ENCODE measurements at regions not wholly inside any gene's neighbourhood (a gene's known extent, or its start where the extent isn't known, plus 50 kb on each side); places are given as distances from the start of the nearest gene placed in this dataset.

GRCh38 chr12:90621927-90622326 is 333.0 kb downstream of the CCER1 start:
- ChIA-PET POLR2A (interaction anchor here (0.6 kb wide), 1 partner anchor 28 kb away, joined by 3 read pairs; no protein-coding TSS in a partner anchor), CTCF (no interaction called here)
- H3K36me3 Mint-ChIP-seq (ENCODE audit: low read depth) = no peaks in the 10 kb centered on the region
- no peak overlapping the region for H3K4me3 Mint-ChIP-seq
- ATAC-seq (no peak), DNase-seq (no peak)
- no peaks in the 10 kb centered on the region for H3K27me3 Mint-ChIP-seq (ENCODE audit: low read depth)
- H3K27ac Mint-ChIP-seq = no peak overlapping the region
- H3K9me3 Mint-ChIP-seq (ENCODE audit: insufficient read depth) = no peaks in the 10 kb centered on the region
- H3K4me1 Mint-ChIP-seq (ENCODE audit: low read depth) = no peaks in the 10 kb centered on the region

GRCh38 chr12:90619943-90620342 is 335.0 kb downstream of the CCER1 start:
- H3K27me3 Mint-ChIP-seq (ENCODE audit: low read depth) = no peaks in the 10 kb centered on the region
- POLR2A ChIA-PET = no interaction called here
- no peak overlapping the region for H3K27ac Mint-ChIP-seq
- DNase-seq (no peak), ATAC-seq (no peak)
- no peaks in the 10 kb centered on the region for H3K4me1 Mint-ChIP-seq (ENCODE audit: low read depth)
- no peaks in the 10 kb centered on the region for H3K36me3 Mint-ChIP-seq (ENCODE audit: low read depth)
- H3K9me3 Mint-ChIP-seq (ENCODE audit: insufficient read depth) = no peaks in the 10 kb centered on the region
- CTCF ChIA-PET = no interaction called here
- H3K4me3 Mint-ChIP-seq = no peak overlapping the region

DNA sequence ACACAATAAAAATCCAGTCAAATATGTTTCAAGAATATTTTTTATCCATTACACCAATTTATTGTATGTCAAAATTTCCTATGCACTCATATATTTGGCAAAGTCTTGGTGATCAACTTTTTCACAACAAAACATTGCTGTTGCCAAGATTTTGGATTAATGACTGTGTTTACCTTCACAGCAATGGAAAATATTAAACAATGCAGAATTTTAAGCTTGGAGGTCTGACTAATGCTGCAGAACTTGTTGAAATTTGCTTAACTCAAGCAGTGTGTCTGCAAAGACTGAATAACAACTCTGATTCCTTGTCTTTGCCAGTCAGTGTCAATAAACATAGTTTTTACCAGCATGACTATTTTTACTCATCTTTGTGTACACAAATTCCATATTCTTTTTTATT is 336.4 kb downstream of the CCER1 start:
- CTCF ChIA-PET = no interaction called here
- ATAC-seq = no peak

DNA sequence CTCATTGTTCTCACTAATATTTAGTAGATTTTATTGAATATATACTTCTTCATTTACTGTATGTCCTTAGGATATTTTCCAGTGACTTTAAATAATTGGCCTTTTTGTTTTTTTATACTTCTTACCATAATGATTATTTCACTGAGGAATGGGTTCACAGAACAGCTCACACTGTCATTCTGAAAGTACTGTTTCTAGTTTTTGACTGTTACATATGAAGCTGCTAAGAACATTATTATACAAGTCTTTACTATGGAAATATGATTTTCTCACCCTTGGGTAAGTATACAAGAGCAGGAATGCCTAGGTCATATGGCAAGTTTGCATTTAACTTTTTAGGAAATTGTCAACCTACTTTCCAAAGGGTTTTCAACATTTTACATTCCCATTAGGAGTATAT is 343.1 kb downstream of the CCER1 start:
- DNase-seq (no peak), ATAC-seq (no peak)
- Mint-ChIP-seq H3K9me3 (ENCODE audit: insufficient read depth) (no peaks in the 10 kb centered on the region), H3K27ac (no peak overlapping the region), H3K36me3 (ENCODE audit: low read depth) (no peaks in the 10 kb centered on the region), H3K4me3 (no peak overlapping the region), H3K4me1 (ENCODE audit: low read depth) (no peaks in the 10 kb centered on the region), H3K27me3 (ENCODE audit: low read depth) (no peaks in the 10 kb centered on the region)
- ChIA-PET CTCF (no interaction called here), POLR2A (no interaction called here)

More for the DNA sequence above, 336.4 kb downstream of the CCER1 start:
- Mint-ChIP-seq H3K4me1 (ENCODE audit: low read depth) (no peaks in the 10 kb centered on the region), H3K9me3 (ENCODE audit: insufficient read depth) (no peaks in the 10 kb centered on the region), H3K4me3 (no peak overlapping the region), H3K27me3 (ENCODE audit: low read depth) (no peaks in the 10 kb centered on the region), H3K36me3 (ENCODE audit: low read depth) (no peaks in the 10 kb centered on the region), H3K27ac (no peak overlapping the region)
- DNase-seq = no peak
- POLR2A ChIA-PET = no interaction called here

DNA sequence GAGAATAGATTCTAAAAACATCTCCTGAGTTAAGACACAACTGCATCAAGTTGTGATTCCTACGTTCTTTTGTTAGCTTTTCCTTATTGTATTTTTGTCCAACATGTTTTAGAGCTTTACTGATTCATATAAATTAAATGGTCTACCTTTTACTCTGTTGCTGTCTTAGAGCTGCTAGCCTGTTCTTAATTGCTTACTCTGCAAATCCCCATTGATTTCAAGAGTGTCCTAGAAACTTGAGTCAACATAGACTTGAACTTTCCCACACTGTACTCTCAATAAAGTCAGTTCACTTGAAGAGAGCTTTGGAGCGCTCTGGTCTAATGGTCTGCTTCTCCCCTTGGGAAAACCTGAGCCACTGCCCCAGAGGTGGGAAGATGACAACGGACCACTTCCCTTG is 343.9 kb downstream of the CCER1 start:
- no peaks in the 10 kb centered on the region for H3K9me3 Mint-ChIP-seq (ENCODE audit: insufficient read depth)
- H3K36me3 Mint-ChIP-seq (ENCODE audit: low read depth) = no peaks in the 10 kb centered on the region
- ChIA-PET CTCF (no interaction called here), POLR2A (no interaction called here)
- H3K4me3 Mint-ChIP-seq = no peak overlapping the region
- ATAC-seq (no peak), DNase-seq (no peak)
- H3K27ac Mint-ChIP-seq = no peak overlapping the region
- H3K4me1 Mint-ChIP-seq (ENCODE audit: low read depth) = no peaks in the 10 kb centered on the region
- no peaks in the 10 kb centered on the region for H3K27me3 Mint-ChIP-seq (ENCODE audit: low read depth)

DNA sequence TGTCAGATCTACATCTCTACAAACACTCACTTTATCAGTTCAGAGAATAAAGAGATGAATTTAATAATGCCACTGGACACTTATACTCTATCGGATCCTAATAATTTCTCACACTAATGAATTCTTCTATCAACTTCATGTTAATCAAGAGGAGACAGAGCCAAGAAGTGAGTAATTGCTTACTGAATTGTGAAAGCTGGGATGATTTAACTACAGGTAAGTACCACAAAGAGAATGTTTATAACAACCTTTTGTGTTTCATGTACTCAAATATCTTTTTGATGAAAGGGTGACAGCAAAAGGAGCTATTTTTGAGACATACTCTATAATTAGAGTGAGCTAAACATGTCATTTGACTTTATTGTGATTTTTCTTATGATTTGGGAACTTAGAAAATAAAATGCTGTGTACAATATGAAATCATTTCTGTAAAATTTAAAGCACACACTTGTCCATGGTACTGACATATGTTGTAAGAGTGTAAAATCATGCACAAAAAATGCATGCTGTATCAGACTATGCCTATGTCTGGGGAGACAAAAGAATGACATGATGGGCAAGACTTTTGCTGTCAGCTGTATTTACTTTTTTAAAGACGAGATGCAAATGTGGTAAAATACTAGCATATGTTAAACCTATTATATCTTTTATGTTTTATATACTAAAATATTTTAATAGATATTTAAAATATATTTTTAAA is 361.2 kb downstream of the CCER1 start:
- no peaks in the 10 kb centered on the region for H3K9me3 Mint-ChIP-seq (ENCODE audit: insufficient read depth)
- H3K4me3 Mint-ChIP-seq = no peak overlapping the region
- no peak for DNase-seq
- CTCF ChIA-PET = no interaction called here
- no peak overlapping the region for H3K27ac Mint-ChIP-seq
- POLR2A ChIA-PET = interaction anchor here (0.6 kb wide), 1 partner anchor 28 kb away, joined by 3 read pairs; no protein-coding TSS in a partner anchor
- H3K4me1 Mint-ChIP-seq (ENCODE audit: low read depth) = no peaks in the 10 kb centered on the region
- no peak for ATAC-seq
- H3K27me3 Mint-ChIP-seq (ENCODE audit: low read depth) = no peaks in the 10 kb centered on the region
- H3K36me3 Mint-ChIP-seq (ENCODE audit: low read depth) = no peaks in the 10 kb centered on the region

- ChIA-PET POLR2A (no interaction called here), CTCF (no interaction called here)
- Mint-ChIP-seq H3K9me3 (ENCODE audit: insufficient read depth) (no peaks in the 10 kb centered on the region), H3K4me1 (ENCODE audit: low read depth) (no peaks in the 10 kb centered on the region), H3K4me3 (no peak overlapping the region), H3K27ac (no peak overlapping the region), H3K27me3 (ENCODE audit: low read depth) (no peaks in the 10 kb centered on the region), H3K36me3 (ENCODE audit: low read depth) (no peaks in the 10 kb centered on the region)
- no peak for ATAC-seq
- DNase-seq = no peak
Observed at GRCh38 chr12:90589956-90590355, 365.0 kb downstream of the CCER1 start.

DNA sequence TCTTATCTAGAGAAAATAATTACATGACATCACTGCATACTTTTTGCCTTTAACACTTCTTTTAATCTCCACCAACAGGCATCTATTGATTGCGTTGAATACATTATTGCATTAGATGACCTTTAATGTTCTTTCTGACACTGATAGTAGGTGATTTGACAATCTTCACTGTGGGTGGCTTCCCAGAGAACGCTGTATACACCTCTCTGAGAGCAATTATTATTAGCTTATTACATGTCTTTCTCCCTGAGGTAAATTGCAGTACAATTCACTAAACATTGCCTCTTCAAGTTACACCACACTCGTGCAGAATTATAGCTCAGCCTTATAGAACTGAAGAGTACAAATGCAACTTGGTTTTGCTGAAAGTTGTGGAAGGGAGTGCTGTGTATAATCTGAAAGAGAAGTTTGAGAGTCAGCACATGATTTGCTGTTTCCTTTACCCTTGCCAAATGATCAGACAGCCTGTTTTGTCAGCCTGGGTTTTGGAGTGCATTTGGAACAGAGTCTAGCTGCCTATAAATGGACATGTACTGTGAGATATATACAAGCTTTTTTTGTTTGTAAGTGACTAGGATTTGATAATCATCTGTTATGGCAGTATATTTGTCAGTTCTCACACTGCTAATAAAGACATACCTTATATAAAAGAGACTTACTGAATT is 369.2 kb downstream of the CCER1 start:
- Mint-ChIP-seq H3K36me3 (ENCODE audit: low read depth) (no peaks in the 10 kb centered on the region), H3K4me3 (no peak overlapping the region), H3K27me3 (ENCODE audit: low read depth) (no peaks in the 10 kb centered on the region), H3K4me1 (ENCODE audit: low read depth) (no peaks in the 10 kb centered on the region), H3K9me3 (ENCODE audit: insufficient read depth) (no peaks in the 10 kb centered on the region), H3K27ac (no peak overlapping the region)
- ChIA-PET CTCF (interaction anchor here (0.6 kb wide), 1 partner anchor 141 kb away, joined by 5 read pairs; no protein-coding TSS in a partner anchor), POLR2A (no interaction called here)
- DNase-seq (no peak), ATAC-seq (no peak)

GRCh38 chr12:90576707-90577106 is 378.3 kb downstream of the CCER1 start:
- H3K9me3 Mint-ChIP-seq (ENCODE audit: insufficient read depth) = peaks cover 3% of the 10 kb centered on the region
- ATAC-seq = no peak
- CTCF ChIA-PET = no interaction called here
- POLR2A ChIA-PET = no interaction called here
- no peaks in the 10 kb centered on the region for H3K27me3 Mint-ChIP-seq (ENCODE audit: low read depth)
- DNase-seq = no peak
- H3K4me1 Mint-ChIP-seq (ENCODE audit: low read depth) = no peaks in the 10 kb centered on the region
- H3K27ac Mint-ChIP-seq = no peak overlapping the region
- no peak overlapping the region for H3K4me3 Mint-ChIP-seq
- no peaks in the 10 kb centered on the region for H3K36me3 Mint-ChIP-seq (ENCODE audit: low read depth)

DNA sequence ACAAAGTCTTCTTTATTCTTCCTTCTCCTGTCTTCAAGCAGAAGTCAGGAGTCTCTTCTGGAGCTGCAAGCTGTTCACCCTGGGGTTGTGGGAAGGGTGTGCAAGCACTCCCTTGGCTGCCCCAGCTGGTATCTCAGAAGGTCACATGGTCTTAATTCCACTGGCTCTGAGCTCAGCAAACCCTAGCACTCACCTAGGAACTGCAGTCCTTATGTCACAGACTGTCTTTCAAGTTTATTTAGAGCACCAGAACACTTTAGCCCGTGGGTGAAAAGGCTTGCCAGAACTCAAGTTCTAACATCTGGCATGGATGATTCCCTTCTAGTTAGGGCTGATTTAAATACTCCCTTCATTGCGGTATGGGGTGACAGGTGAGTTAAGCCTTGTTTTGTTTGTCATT is 379.0 kb downstream of the CCER1 start:
- Mint-ChIP-seq H3K27ac (no peak overlapping the region), H3K4me3 (no peak overlapping the region), H3K4me1 (ENCODE audit: low read depth) (no peaks in the 10 kb centered on the region), H3K36me3 (ENCODE audit: low read depth) (no peaks in the 10 kb centered on the region), H3K9me3 (ENCODE audit: insufficient read depth) (peaks cover 3% of the 10 kb centered on the region), H3K27me3 (ENCODE audit: low read depth) (no peaks in the 10 kb centered on the region)
- ChIA-PET POLR2A (no interaction called here), CTCF (no interaction called here)
- ATAC-seq (no peak), DNase-seq (no peak)

GRCh38 chr12:90574676-90575075 is 380.3 kb downstream of the CCER1 start:
- Mint-ChIP-seq H3K4me3 (no peak overlapping the region), H3K4me1 (ENCODE audit: low read depth) (no peaks in the 10 kb centered on the region), H3K27me3 (ENCODE audit: low read depth) (no peaks in the 10 kb centered on the region), H3K36me3 (ENCODE audit: low read depth) (no peaks in the 10 kb centered on the region), H3K9me3 (ENCODE audit: insufficient read depth) (peaks cover 3% of the 10 kb centered on the region), H3K27ac (no peak overlapping the region)
- POLR2A ChIA-PET = no interaction called here
- no peak for DNase-seq
- CTCF ChIA-PET = no interaction called here
- no peak for ATAC-seq

- Mint-ChIP-seq H3K27ac (no peak overlapping the region), H3K4me1 (ENCODE audit: low read depth) (no peaks in the 10 kb centered on the region), H3K4me3 (no peak overlapping the region), H3K27me3 (ENCODE audit: low read depth) (no peaks in the 10 kb centered on the region), H3K36me3 (ENCODE audit: low read depth) (no peaks in the 10 kb centered on the region), H3K9me3 (ENCODE audit: insufficient read depth) (peaks cover 1% of the 10 kb centered on the region)
- ChIA-PET CTCF (no interaction called here), POLR2A (no interaction called here)
- ATAC-seq (no peak), DNase-seq (no peak)
Observed at GRCh38 chr12:90572778-90573177, 382.2 kb downstream of the CCER1 start.

DNA sequence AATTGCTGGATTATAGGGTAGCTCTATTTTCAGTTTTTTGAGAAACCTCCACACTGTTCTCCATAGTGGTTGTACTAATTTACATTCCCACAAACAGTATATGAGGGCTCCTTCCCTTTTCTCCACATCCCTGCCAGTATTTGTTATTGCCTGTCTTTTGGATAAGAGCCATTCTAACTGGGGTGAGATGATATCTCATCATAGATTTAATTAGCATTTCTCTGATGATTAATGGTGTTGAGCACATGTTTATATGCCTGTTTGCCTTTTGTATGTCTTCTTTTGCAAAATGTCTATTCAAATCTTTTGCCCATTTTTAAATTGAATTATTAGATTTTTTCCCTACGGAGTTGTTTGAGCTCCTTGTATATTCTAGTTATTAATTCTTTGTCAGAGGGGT is 385.3 kb downstream of the CCER1 start:
- Mint-ChIP-seq H3K27me3 (ENCODE audit: low read depth) (no peaks in the 10 kb centered on the region), H3K27ac (no peak overlapping the region), H3K36me3 (ENCODE audit: low read depth) (no peaks in the 10 kb centered on the region), H3K4me1 (ENCODE audit: low read depth) (no peaks in the 10 kb centered on the region), H3K4me3 (no peak overlapping the region), H3K9me3 (ENCODE audit: insufficient read depth) (no peaks in the 10 kb centered on the region)
- POLR2A ChIA-PET = no interaction called here
- no peak for ATAC-seq
- CTCF ChIA-PET = no interaction called here
- no peak for DNase-seq
